Caco-2 (cell line): ENCODE measurements at regions not wholly inside any gene's neighbourhood (a gene's known extent, or its start where the extent isn't known, plus 50 kb on each side); places are given as distances from the start of the nearest gene placed in this dataset.

Experiments used
- BruUV-seq: library from RNA; stranded (reverse); fragments of 400-500 nt; replicated peaks from 2 replicates; lab custom pipeline; 2021; lab: Mats Ljungman, UMichigan
- CTCF ChIA-PET: fragments of 300-600 bp; sonication (Branson Sonifier 250); formaldehyde crosslinking; loops from one replicate; lab custom pipeline; 2022; ENCODE audit warnings: antibody characterized with exemption; lab: Charles Lee
- POLR2A ChIA-PET: fragments of 300-600 bp; sonication (Branson Sonifier 250); formaldehyde crosslinking; loops from one replicate; lab custom pipeline; 2022; ENCODE audit warnings: antibody characterized with exemption; lab: Charles Lee
- DNase-seq, 2 experiments: peaks; one replicate each; pipeline versions ENCODE4 v3.0.0 to v3.0.0-alpha.2; 2020 to 2022
- H3K27me3 ChIP-seq: replicated peaks from 2 replicates; pipeline ENCODE4 v1.6.0; 2011; ENCODE audit warnings: low read length; ENCODE audit not compliant: control insufficient read depth, insufficient read depth
- H3K36me3 ChIP-seq: 2 replicates; pipeline ENCODE4 v1.5.1; 2011; ENCODE audit warnings: low read length; ENCODE audit not compliant: control insufficient read depth, insufficient read depth
- H3K4me1 ChIP-seq: fragments of 250-450 bp; sonication (Bioruptor Pico); 2 replicates; pipeline ENCODE4 v1.5.1; 2020; ENCODE audit warnings: mild to moderate bottlenecking
- H3K4me3 ChIP-seq: 2 replicates; pipeline ENCODE4 v1.5.1; 2011; ENCODE audit warnings: low read depth, mild to moderate bottlenecking, control low read depth, low read length
- H3K9me3 ChIP-seq: fragments of 250-450 bp; sonication (Bioruptor Pico); 2 replicates; pipeline ENCODE4 v1.5.1; 2020; ENCODE audit warnings: mild to moderate bottlenecking, moderate library complexity
- H3K27ac Mint-ChIP-seq: one replicate; pipeline ENCODE4 v1.8.0; 2022; ENCODE audit warnings: mixed read lengths; ENCODE audit not compliant: unreplicated experiment
- H3K27me3 Mint-ChIP-seq: one replicate; pipeline ENCODE4 v1.8.0; 2022; ENCODE audit warnings: mixed read lengths; ENCODE audit not compliant: insufficient read depth, unreplicated experiment
- H3K36me3 Mint-ChIP-seq: one replicate; pipeline ENCODE4 v1.8.0; 2022; ENCODE audit warnings: mild to moderate bottlenecking, mixed read lengths; ENCODE audit not compliant: insufficient read depth, unreplicated experiment
- H3K4me1 Mint-ChIP-seq: one replicate; pipeline ENCODE4 v1.8.0; 2022; ENCODE audit warnings: low read depth, mixed read lengths; ENCODE audit not compliant: unreplicated experiment
- H3K4me3 Mint-ChIP-seq: one replicate; pipeline ENCODE4 v1.8.0; 2022; ENCODE audit warnings: mild to moderate bottlenecking, moderate library complexity, mixed read lengths; ENCODE audit not compliant: unreplicated experiment
- H3K9me3 Mint-ChIP-seq: one replicate; pipeline ENCODE4 v1.8.0; 2022; ENCODE audit warnings: mixed read lengths; ENCODE audit not compliant: unreplicated experiment
- intact Hi-C: fragments of 100-400 bp; cut with micrococcal nuclease; formaldehyde crosslinking; loops from one replicate; pipeline ENCODE4 v1.10.0; 2022; ENCODE audit not compliant: unreplicated experiment
- TF ChIP-seq, protein P1 (sequence below), 2 experiments: fragments of 200-600 bp in 1 of 2; IDR thresholded peaks; 1 replicate in 1 of 2; 2 replicates in 1 of 2; pipeline versions ENCODE4 v1.5.1 to v1.8.0; 2011 to 2022; ENCODE audit warnings: antibody characterized with exemption in 1 of 2, control low read depth in 1 of 2, inconsistent platforms in 1 of 2, low read depth in 1 of 2, low read length in 1 of 2, mild to moderate bottlenecking in 1 of 2, moderate library complexity in 1 of 2; ENCODE audit not compliant: insufficient read depth in 1 of 2, severe bottlenecking in 1 of 2, unreplicated experiment in 1 of 2

DNA sequence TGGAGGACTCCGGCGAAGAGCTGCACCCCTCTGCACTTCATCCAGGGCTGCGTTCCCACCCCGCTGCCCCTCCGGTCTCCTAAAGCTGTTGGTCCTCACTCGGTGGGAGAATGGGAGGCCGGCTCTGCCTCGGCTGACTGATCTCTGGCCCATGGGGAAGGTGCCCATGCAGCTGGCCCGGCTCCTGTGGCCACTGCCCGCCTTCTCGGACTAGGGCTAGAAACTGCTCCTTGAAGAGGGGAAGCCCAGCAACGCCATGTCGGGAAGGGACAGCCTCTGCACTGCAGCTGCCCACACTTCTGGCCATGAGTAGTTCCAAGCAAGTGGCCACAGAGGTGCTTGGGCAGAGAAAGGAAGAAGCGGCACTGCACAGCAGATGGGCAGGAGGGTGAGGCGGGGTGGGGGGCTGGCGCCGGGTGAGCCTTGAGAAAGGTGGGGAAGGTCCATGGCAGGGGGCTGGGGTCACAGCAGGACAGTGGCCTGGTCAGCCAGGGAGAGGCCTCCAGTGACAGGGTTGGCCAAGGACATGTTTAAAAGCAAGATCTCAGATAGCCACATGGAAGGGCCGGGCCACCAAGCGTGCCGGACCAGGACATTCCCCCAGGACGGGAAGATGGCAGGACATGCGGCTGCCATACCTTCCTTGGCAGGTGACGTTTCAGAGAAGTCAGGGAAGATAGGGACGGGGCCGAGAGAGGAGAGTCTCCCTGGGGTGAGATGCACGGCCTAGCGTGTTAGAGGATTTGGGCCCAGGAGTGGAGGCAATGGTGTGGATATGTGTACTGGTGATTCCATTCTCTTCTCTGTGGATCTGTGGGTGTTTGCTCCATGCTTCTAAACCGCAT is 158.8 kb upstream of the HDAC4 start:
- Mint-ChIP-seq H3K4me1 (no peaks in the 10 kb centered on the region), H3K27ac (no peak overlapping the region), H3K9me3 (no peaks in the 10 kb centered on the region), H3K4me3 (no peak overlapping the region), H3K27me3 (peaks cover 8% of the 10 kb centered on the region), H3K36me3 (no peaks in the 10 kb centered on the region)
- Histone ChIP-seq H3K4me3 (no peak overlapping the region), H3K4me1 (no peaks in the 10 kb centered on the region), H3K36me3 (no peaks in the 10 kb centered on the region), H3K9me3 (no peaks in the 10 kb centered on the region), H3K27me3 (no peaks in the 10 kb centered on the region)
- intact Hi-C loops: no loop called here
- ChIA-PET CTCF (no interaction called here), POLR2A (no interaction called here)
- no peak for DNase-seq
- TF ChIP-seq, protein P1, sequence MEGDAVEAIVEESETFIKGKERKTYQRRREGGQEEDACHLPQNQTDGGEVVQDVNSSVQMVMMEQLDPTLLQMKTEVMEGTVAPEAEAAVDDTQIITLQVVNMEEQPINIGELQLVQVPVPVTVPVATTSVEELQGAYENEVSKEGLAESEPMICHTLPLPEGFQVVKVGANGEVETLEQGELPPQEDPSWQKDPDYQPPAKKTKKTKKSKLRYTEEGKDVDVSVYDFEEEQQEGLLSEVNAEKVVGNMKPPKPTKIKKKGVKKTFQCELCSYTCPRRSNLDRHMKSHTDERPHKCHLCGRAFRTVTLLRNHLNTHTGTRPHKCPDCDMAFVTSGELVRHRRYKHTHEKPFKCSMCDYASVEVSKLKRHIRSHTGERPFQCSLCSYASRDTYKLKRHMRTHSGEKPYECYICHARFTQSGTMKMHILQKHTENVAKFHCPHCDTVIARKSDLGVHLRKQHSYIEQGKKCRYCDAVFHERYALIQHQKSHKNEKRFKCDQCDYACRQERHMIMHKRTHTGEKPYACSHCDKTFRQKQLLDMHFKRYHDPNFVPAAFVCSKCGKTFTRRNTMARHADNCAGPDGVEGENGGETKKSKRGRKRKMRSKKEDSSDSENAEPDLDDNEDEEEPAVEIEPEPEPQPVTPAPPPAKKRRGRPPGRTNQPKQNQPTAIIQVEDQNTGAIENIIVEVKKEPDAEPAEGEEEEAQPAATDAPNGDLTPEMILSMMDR (IDR thresholded peaks at IDR 0.05; ENCODE audit: insufficient read depth in 1 of 2, low read depth in 1 of 2, low read length in 1 of 2, severe bottlenecking in 1 of 2, unreplicated experiment in 1 of 2): no peak
- BruUV-seq: no TSS peak

DNA sequence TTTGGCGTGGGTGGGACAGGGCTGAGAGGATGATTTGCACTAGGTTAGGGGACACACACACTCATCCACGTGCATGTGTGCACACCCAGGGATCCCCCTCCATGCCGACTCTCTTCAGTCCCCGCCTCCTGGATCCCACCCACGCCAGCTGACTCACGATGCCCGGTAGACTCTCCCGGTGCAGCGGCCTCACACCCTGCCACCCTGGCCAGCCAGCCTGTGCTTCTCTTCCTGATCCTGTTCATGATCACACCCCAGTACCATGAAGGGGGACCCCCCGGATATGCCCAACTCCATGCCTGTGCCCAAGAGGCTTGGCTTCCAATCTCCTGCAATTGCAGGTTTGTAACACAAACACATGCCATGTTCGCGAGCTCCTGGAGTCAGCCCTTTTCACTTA is 157.8 kb upstream of the HDAC4 start:
- Mint-ChIP-seq H3K27ac (no peak overlapping the region), H3K9me3 (no peaks in the 10 kb centered on the region), H3K36me3 (no peaks in the 10 kb centered on the region), H3K4me1 (no peaks in the 10 kb centered on the region), H3K4me3 (no peak overlapping the region), H3K27me3 (peaks cover 4% of the 10 kb centered on the region)
- Histone ChIP-seq H3K4me1 (no peaks in the 10 kb centered on the region), H3K27me3 (no peaks in the 10 kb centered on the region), H3K36me3 (no peaks in the 10 kb centered on the region), H3K4me3 (no peak overlapping the region), H3K9me3 (no peaks in the 10 kb centered on the region)
- TF ChIP-seq, protein P1 (IDR thresholded peaks at IDR 0.05; ENCODE audit: insufficient read depth in 1 of 2, low read depth in 1 of 2, low read length in 1 of 2, severe bottlenecking in 1 of 2, unreplicated experiment in 1 of 2): no peak
- ChIA-PET POLR2A (no interaction called here), CTCF (no interaction called here)
- intact Hi-C loops: no loop called here
- no peak for DNase-seq
- no TSS peak for BruUV-seq

DNA sequence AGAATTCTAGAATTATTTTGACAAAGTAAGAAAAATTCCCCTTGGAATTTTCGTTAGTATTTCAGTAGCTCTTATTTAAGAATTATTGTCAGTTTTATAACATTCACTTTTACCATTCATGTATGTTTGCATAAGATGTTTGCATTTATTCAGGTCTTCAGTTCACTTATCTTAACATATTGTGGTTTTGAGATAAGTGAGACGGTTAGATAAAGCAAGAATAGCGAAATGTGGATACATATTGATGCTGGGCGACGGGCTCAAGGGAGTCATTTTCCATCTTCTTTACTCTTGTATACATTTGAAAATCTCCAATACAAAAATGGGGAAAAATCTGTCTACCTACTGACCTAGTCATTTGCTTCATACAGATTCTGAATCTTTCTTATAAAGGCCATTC is 156.7 kb upstream of the HDAC4 start:
- H3K9me3 Mint-ChIP-seq: no peaks in the 10 kb centered on the region
- POLR2A ChIA-PET: interaction anchor here (0.5 kb wide), 1 partner anchor 430 kb away, joined by 3 read pairs; no protein-coding TSS in a partner anchor
- no peak overlapping the region for H3K4me3 Mint-ChIP-seq
- H3K36me3 Mint-ChIP-seq: no peaks in the 10 kb centered on the region
- H3K27ac Mint-ChIP-seq: no peak overlapping the region
- no peak overlapping the region for H3K4me3 ChIP-seq
- no peak for DNase-seq
- intact Hi-C loops: no loop called here
- no TSS peak for BruUV-seq
- no peaks in the 10 kb centered on the region for H3K9me3 ChIP-seq
- no peaks in the 10 kb centered on the region for H3K36me3 ChIP-seq
- no peaks in the 10 kb centered on the region for H3K4me1 Mint-ChIP-seq
- H3K4me1 ChIP-seq: no peaks in the 10 kb centered on the region
- TF ChIP-seq, protein P1 (IDR thresholded peaks at IDR 0.05; ENCODE audit: insufficient read depth in 1 of 2, low read depth in 1 of 2, low read length in 1 of 2, severe bottlenecking in 1 of 2, unreplicated experiment in 1 of 2): no peak
- CTCF ChIA-PET: no interaction called here
- H3K27me3 Mint-ChIP-seq: peaks cover 4% of the 10 kb centered on the region
- H3K27me3 ChIP-seq: no peaks in the 10 kb centered on the region
